Adrenal gland (tissue), 9 donors: ENCODE measurements at regions not wholly inside any gene's neighbourhood (a gene's known extent, or its start where the extent isn't known, plus 50 kb on each side); places are given as distances from the start of the nearest gene placed in this dataset.

Experiments
- DNase-seq, 7 donors: peaks; one replicate each; pipeline ENCODE4 v3.0.0-alpha.2; 2019 to 2020
- H3K27ac ChIP-seq, 5 donors: fragments of 200-600 bp; sonication (generic) in 4 of 5; 1 replicate in 3 of 5; 2 replicates in 2 of 5; pipeline versions ENCODE4 v1.5.1 to v1.8.0; 2016 to 2020; ENCODE audit warnings: mild to moderate bottlenecking in 1 of 5
- H3K27me3 ChIP-seq: fragments of 200-600 bp; 2 replicates; pipeline ENCODE4 v1.8.0; 2021
- H3K36me3 ChIP-seq, 2 donors: fragments of 200-600 bp; replicated peaks in 1 of 2; 1 replicate in 1 of 2; 2 replicates in 1 of 2; pipeline versions ENCODE4 v1.5.1 to v1.8.0; 2018 to 2022
- H3K4me1 ChIP-seq, 2 donors: fragments of 200-600 bp; replicated peaks in 1 of 2; 1 replicate in 1 of 2; 2 replicates in 1 of 2; pipeline versions ENCODE4 v1.5.1 to v1.8.0; 2018 to 2021
- H3K4me3 ChIP-seq, 4 donors: fragments of 200-600 bp; sonication (generic) in 3 of 4; one replicate each; pipeline ENCODE4 v1.5.1; 2016 to 2018
- H3K9me3 ChIP-seq, 3 donors: fragments of 200-600 bp; sonication (generic) in 1 of 3; replicated peaks in 1 of 3; 1 replicate in 2 of 3; 2 replicates in 1 of 3; pipeline versions ENCODE4 v1.5.1 to v1.8.0; 2016 to 2021
- CTCF ChIP-seq, 6 experiments: fragments of 450-650 bp in 4 of 6; fragments of 200-600 bp in 2 of 6; sonication (generic) in 1 of 6; IDR thresholded peaks; 1 replicate in 5 of 6; 2 replicates in 1 of 6; pipeline versions ENCODE4 v1.5.1 to v1.8.0; 2016 to 2021; ENCODE audit warnings: antibody characterized with exemption in 6 of 6, mild to moderate bottlenecking in 2 of 6, moderate library complexity in 1 of 6
- POLR2A ChIP-seq, 2 donors: fragments of 450-650 bp; IDR thresholded peaks; one replicate each; pipeline ENCODE4 v1.6.1; 2017; ENCODE audit warnings: antibody characterized with exemption in 2 of 2, mild to moderate bottlenecking in 2 of 2, moderate library complexity in 1 of 2
- WGBS, 4 donors: extraction: QIAGEN DNeasy Blood & Tissue Kit in 2 of 4; methylation state at CpG; one replicate each; pipeline versions ENCODE4 v1.1.5 to v1.1.7; 2013 to 2017; 5-methylcytosine and 5-hydroxymethylcytosine counted together
- intact Hi-C, 2 donors: fragments of 100-400 bp; cut with DNase I; formaldehyde crosslinking; loops; one replicate each; pipeline versions ENCODE4 v1.14.1 to v1.15.0; 2022 to 2023
- donor health status: healthy with polysubstance abuse.
- donor health status: Bipolar disorder and iron deficiency.
- donor health status: DM: yes; HTN: yes; CAD: no.
- donor health status: DM: no; HTN: no; CAD: no.
- donor health status: DM: no; HTN: no; CAD: no.

GRCh38 chr16:72665701-72666100 lies 382.2 kb downstream of the ZFHX3 start:
- DNase-seq, result no peak
- TF ChIP-seq POLR2A (IDR thresholded peaks at IDR 0.05), result no peak
- no peak for TF ChIP-seq CTCF (IDR thresholded peaks at IDR 0.05)
- H3K9me3 ChIP-seq, result no peaks in the 10 kb centered on the region
- peak overlapping the region in 3 of 4 donors; percentile 49 to 80 (median 77) for H3K4me3 ChIP-seq
- 19 to 26% (median 22%) methylated on average over 4 of the region's 4 CpGs for WGBS, 4 donors
- intact Hi-C loops, result no loop called here
- no peak overlapping the region for H3K27ac ChIP-seq
- peaks cover 0 to 6% of the 10 kb centered on the region in 2 donors for H3K4me1 ChIP-seq
- no peaks in the 10 kb centered on the region for H3K27me3 ChIP-seq
- H3K36me3 ChIP-seq, result no peaks in the 10 kb centered on the region

GRCh38 chr16:72664509-72665408 lies 383.2 kb downstream of the ZFHX3 start:
- intact Hi-C loops, result no loop called here

GRCh38 chr16:72664056-72664508 lies 383.8 kb downstream of the ZFHX3 start:
- Histone ChIP-seq H3K4me3 (peak overlapping the region in 3 of 4 donors; percentile 21 to 80 (median 77)), H3K27ac (no peak overlapping the region), H3K9me3 (no peaks in the 10 kb centered on the region), H3K27me3 (no peaks in the 10 kb centered on the region), H3K36me3 (no peaks in the 10 kb centered on the region), H3K4me1 (peaks cover 0 to 6% of the 10 kb centered on the region in 2 donors)
- no peak for DNase-seq
- intact Hi-C loops, result no loop called here
- TF ChIP-seq CTCF (IDR thresholded peaks at IDR 0.05), result no peak
- no peak for TF ChIP-seq POLR2A (IDR thresholded peaks at IDR 0.05)
- 1 to 3% (median 2%) methylated on average over 18 of the region's 18 CpGs for WGBS, 4 donors

More at GRCh38 chr16:72664509-72665408, 383.2 kb downstream of the ZFHX3 start:
- H3K9me3 ChIP-seq, result no peaks in the 10 kb centered on the region
- peak overlapping the region in 1 of 5 donors; percentile 40 for H3K27ac ChIP-seq
- H3K36me3 ChIP-seq, result no peaks in the 10 kb centered on the region
- H3K27me3 ChIP-seq, result no peaks in the 10 kb centered on the region
- peak in 3 of 6 experiments; percentile 11 to 27 (median 18) for TF ChIP-seq CTCF (IDR thresholded peaks at IDR 0.05)
- TF ChIP-seq POLR2A (IDR thresholded peaks at IDR 0.05), result peak in 1 of 2 donors; percentile 54
- peak; percentile 97 to 99 (median 99) for DNase-seq
- peaks cover 0 to 6% of the 10 kb centered on the region in 2 donors for H3K4me1 ChIP-seq
- H3K4me3 ChIP-seq, result peak overlapping the region; percentile 14 to 80 (median 63)
- 0 to 1% (median 0%) methylated on average over 44 to 60 of the region's 60 CpGs for WGBS, 4 donors

- no peaks in the 10 kb centered on the region for H3K27me3 ChIP-seq
- H3K4me3 ChIP-seq, result no peak overlapping the region
- H3K27ac ChIP-seq, result no peak overlapping the region
- H3K9me3 ChIP-seq, result no peaks in the 10 kb centered on the region
- WGBS, 4 donors, result 86 to 91% (median 89%) methylated on average over 5 of the region's 5 CpGs
- peaks cover 0 to 4% of the 10 kb centered on the region in 2 donors for H3K4me1 ChIP-seq
- TF ChIP-seq POLR2A (IDR thresholded peaks at IDR 0.05) (no peak), CTCF (IDR thresholded peaks at IDR 0.05) (no peak)
- no peak for DNase-seq
- H3K36me3 ChIP-seq, result no peaks in the 10 kb centered on the region
- intact Hi-C loops, result no loop called here
Observed at GRCh38 chr16:72658888-72659717, 388.8 kb downstream of the ZFHX3 start.
